Esophagus muscularis mucosa (tissue), 4 donors: ENCODE measurements at regions not wholly inside any gene's neighbourhood (a gene's known extent, or its start where the extent isn't known, plus 50 kb on each side); places are given as distances from the start of the nearest gene placed in this dataset.

ENCODE experiments used
- DNase-seq: peaks from one replicate; pipeline ENCODE4 v3.0.0-alpha.2; 2017; ENCODE audit errors: extremely low spot score
- H3K27ac ChIP-seq, 4 donors: fragments of 200-600 bp; sonication (generic); replicated peaks in 1 of 4; 1 replicate in 3 of 4; 2 replicates in 1 of 4; pipeline ENCODE4 v1.5.1; 2016 to 2019; ENCODE audit warnings: mild to moderate bottlenecking in 1 of 4
- H3K27me3 ChIP-seq, 4 donors: fragments of 200-600 bp; sonication (generic); one replicate each; pipeline versions ENCODE4 v1.5.1 to v1.6.0; 2016 to 2019
- H3K36me3 ChIP-seq, 4 donors: fragments of 200-600 bp; sonication (generic); one replicate each; pipeline ENCODE4 v1.5.1; 2016 to 2019
- H3K4me1 ChIP-seq, 4 donors: fragments of 200-600 bp; sonication (generic); one replicate each; pipeline ENCODE4 v1.5.1; 2016 to 2019
- H3K4me3 ChIP-seq, 4 donors: fragments of 200-600 bp; sonication (generic); 1 replicate in 2 of 4; 2 replicates in 2 of 4; pipeline ENCODE4 v1.5.1; 2016 to 2019; ENCODE audit warnings: mild to moderate bottlenecking in 4 of 4, moderate library complexity in 1 of 4
- H3K9me3 ChIP-seq, 4 donors: fragments of 200-600 bp; sonication (generic); 1 replicate in 3 of 4; 2 replicates in 1 of 4; pipeline ENCODE4 v1.5.1; 2016 to 2019
- EP300 ChIP-seq: sonication (generic); formaldehyde crosslinking; IDR thresholded peaks from one replicate; pipeline ENCODE4 v1.6.1; 2017; ENCODE audit warnings: antibody characterized with exemption
- POLR2A ChIP-seq: fragments of 450-650 bp; IDR thresholded peaks from one replicate; pipeline ENCODE4 v1.6.1; 2017; ENCODE audit warnings: antibody characterized with exemption, moderate library complexity, mild to moderate bottlenecking, low read depth
- POLR2AphosphoS5 ChIP-seq, 2 donors: sonication (generic); formaldehyde crosslinking; IDR thresholded peaks; one replicate each; pipeline ENCODE4 v1.6.1; 2017; ENCODE audit warnings: antibody characterized with exemption in 2 of 2
- WGBS: methylation state at CpG from one replicate; pipeline ENCODE4 v1.1.5; 2018; 5-methylcytosine and 5-hydroxymethylcytosine counted together
- intact Hi-C: fragments of 100-400 bp; cut with DNase I; formaldehyde crosslinking; loops from one replicate; pipeline ENCODE4 v1.15.1; 2023
- TF ChIP-seq, protein P1 (sequence below), 3 experiments: fragments of 200-600 bp in 2 of 3; fragments of 450-650 bp in 1 of 3; sonication (generic) in 2 of 3; IDR thresholded peaks; one replicate each; pipeline ENCODE4 v1.5.1; 2017 to 2019; ENCODE audit warnings: antibody characterized with exemption in 3 of 3, mild to moderate bottlenecking in 2 of 3, moderate library complexity in 1 of 3

- no peaks in the 10 kb centered on the region for H3K36me3 ChIP-seq
- no peaks in the 10 kb centered on the region for H3K27me3 ChIP-seq
- TF ChIP-seq, protein P1, sequence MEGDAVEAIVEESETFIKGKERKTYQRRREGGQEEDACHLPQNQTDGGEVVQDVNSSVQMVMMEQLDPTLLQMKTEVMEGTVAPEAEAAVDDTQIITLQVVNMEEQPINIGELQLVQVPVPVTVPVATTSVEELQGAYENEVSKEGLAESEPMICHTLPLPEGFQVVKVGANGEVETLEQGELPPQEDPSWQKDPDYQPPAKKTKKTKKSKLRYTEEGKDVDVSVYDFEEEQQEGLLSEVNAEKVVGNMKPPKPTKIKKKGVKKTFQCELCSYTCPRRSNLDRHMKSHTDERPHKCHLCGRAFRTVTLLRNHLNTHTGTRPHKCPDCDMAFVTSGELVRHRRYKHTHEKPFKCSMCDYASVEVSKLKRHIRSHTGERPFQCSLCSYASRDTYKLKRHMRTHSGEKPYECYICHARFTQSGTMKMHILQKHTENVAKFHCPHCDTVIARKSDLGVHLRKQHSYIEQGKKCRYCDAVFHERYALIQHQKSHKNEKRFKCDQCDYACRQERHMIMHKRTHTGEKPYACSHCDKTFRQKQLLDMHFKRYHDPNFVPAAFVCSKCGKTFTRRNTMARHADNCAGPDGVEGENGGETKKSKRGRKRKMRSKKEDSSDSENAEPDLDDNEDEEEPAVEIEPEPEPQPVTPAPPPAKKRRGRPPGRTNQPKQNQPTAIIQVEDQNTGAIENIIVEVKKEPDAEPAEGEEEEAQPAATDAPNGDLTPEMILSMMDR (IDR thresholded peaks at IDR 0.05): peak; percentile 53 to 73 (median 68)
- TF ChIP-seq POLR2AphosphoS5 (IDR thresholded peaks at IDR 0.05): no peak
- WGBS: 33% methylated on average over 22 of the region's 22 CpGs
- no peak overlapping the region for H3K27ac ChIP-seq
- peaks cover 6 to 19% (median 9%) of the 10 kb centered on the region in 4 donors for H3K4me1 ChIP-seq
- intact Hi-C loops: loop anchor here (2.0 to 5.0 kb wide), 2 partner anchors 242 to 844 kb away; no protein-coding TSS in a partner anchor
- DNase-seq: no peak
- H3K4me3 ChIP-seq: peak overlapping the region; percentile 11 to 49 (median 34)
- no peaks in the 10 kb centered on the region for H3K9me3 ChIP-seq
These were observed 203.6 kb upstream of the GMDS start for GRCh38 chr6:2448826-2449571.

- DNase-seq: no peak
- no peaks in the 10 kb centered on the region for H3K27me3 ChIP-seq
- peaks cover 0 to 4% (median 0%) of the 10 kb centered on the region in 4 donors for H3K36me3 ChIP-seq
- no peak overlapping the region for H3K27ac ChIP-seq
- intact Hi-C loops: loop anchor here (2.0 to 5.0 kb wide), 2 partner anchors 241 to 843 kb away; no protein-coding TSS in a partner anchor
- 73% methylated on average over 3 of the region's 3 CpGs for WGBS
- H3K4me3 ChIP-seq: no peak overlapping the region
- H3K4me1 ChIP-seq: peaks cover 6 to 19% (median 9%) of the 10 kb centered on the region in 4 donors
- TF ChIP-seq POLR2AphosphoS5 (IDR thresholded peaks at IDR 0.05): no peak
- TF ChIP-seq, protein P1 (IDR thresholded peaks at IDR 0.05): no peak
- TF ChIP-seq EP300: no peak
- no peak for TF ChIP-seq POLR2A
- no peaks in the 10 kb centered on the region for H3K9me3 ChIP-seq
These were observed 202.5 kb upstream of the GMDS start for GRCh38 chr6:2447931-2448330.

GRCh38 chr6:2447318-2447920 lies 202.0 kb upstream of the GMDS start:
- TF ChIP-seq EP300 (no peak), POLR2AphosphoS5 (IDR thresholded peaks at IDR 0.05) (no peak), POLR2A (no peak)
- TF ChIP-seq, protein P1 (IDR thresholded peaks at IDR 0.05): no peak
- intact Hi-C loops: loop anchor here (5.0 kb wide), 1 partner anchor 240 kb away; no protein-coding TSS in a partner anchor
- H3K4me3 ChIP-seq: no peak overlapping the region
- WGBS: 86% methylated on average over 4 of the region's 4 CpGs
- H3K27ac ChIP-seq: no peak overlapping the region
- no peak for DNase-seq
- H3K9me3 ChIP-seq: no peaks in the 10 kb centered on the region
- peaks cover 6 to 19% (median 9%) of the 10 kb centered on the region in 4 donors for H3K4me1 ChIP-seq
- no peaks in the 10 kb centered on the region for H3K27me3 ChIP-seq
- H3K36me3 ChIP-seq: peaks cover 0 to 4% (median 0%) of the 10 kb centered on the region in 4 donors

GRCh38 chr6:2441601-2442475 lies 196.4 kb upstream of the GMDS start:
- no peak overlapping the region for H3K4me3 ChIP-seq
- no peak overlapping the region for H3K27ac ChIP-seq
- peaks cover 0 to 7% (median 0%) of the 10 kb centered on the region in 4 donors for H3K36me3 ChIP-seq
- H3K4me1 ChIP-seq: no peaks in the 10 kb centered on the region
- H3K27me3 ChIP-seq: no peaks in the 10 kb centered on the region
- H3K9me3 ChIP-seq: no peaks in the 10 kb centered on the region
- intact Hi-C loops: no loop called here
- WGBS: 79% methylated on average over 5 of the region's 5 CpGs
- TF ChIP-seq, protein P1 (IDR thresholded peaks at IDR 0.05): no peak
- no peak for TF ChIP-seq EP300
- no peak for TF ChIP-seq POLR2AphosphoS5 (IDR thresholded peaks at IDR 0.05)
- no peak for TF ChIP-seq POLR2A
- no peak for DNase-seq
